ENCODE measurements at regions not wholly inside any gene's neighbourhood (a gene's known extent, or its start where the extent isn't known, plus 50 kb on each side); places are given as distances from the start of the nearest gene placed in this dataset.

GRCh38 chr6:167548451-167548850 lies 223.6 kb downstream of the TTLL2 start:
- Mint-ChIP-seq H3K27me3 (ENCODE audit: low read depth) (no peaks in the 10 kb centered on the region), H3K9me3 (no peaks in the 10 kb centered on the region), H3K4me1 (peaks cover 5% of the 10 kb centered on the region), H3K27ac (ENCODE audit: unreplicated experiment) (no peak overlapping the region), H3K36me3 (ENCODE audit: low read depth) (no peaks in the 10 kb centered on the region), H3K4me3 (no peak overlapping the region)
- no peak for DNase-seq (ENCODE audit: low read depth, low spot score)
- no peak for TF ChIP-seq CTCF (conservative IDR thresholded peaks at IDR 0.05)

- H3K27me3 Mint-ChIP-seq (ENCODE audit: low read depth), result no peaks in the 10 kb centered on the region
These were observed 224.3 kb downstream of the TTLL2 start for GRCh38 chr6:167549213-167549612.

GRCh38 chr6:167550941-167551627 lies 226.2 kb downstream of the TTLL2 start:
- H3K9me3 Mint-ChIP-seq, result no peaks in the 10 kb centered on the region
- H3K27ac Mint-ChIP-seq (ENCODE audit: unreplicated experiment), result no peak overlapping the region
- no peak overlapping the region for H3K4me3 Mint-ChIP-seq
- no peaks in the 10 kb centered on the region for H3K27me3 Mint-ChIP-seq (ENCODE audit: low read depth)
- peaks cover 5% of the 10 kb centered on the region for H3K4me1 Mint-ChIP-seq
- DNase-seq (ENCODE audit: low read depth, low spot score), result no peak
- TF ChIP-seq CTCF (conservative IDR thresholded peaks at IDR 0.05), result no peak
- H3K36me3 Mint-ChIP-seq (ENCODE audit: low read depth), result no peaks in the 10 kb centered on the region

More at GRCh38 chr6:167549213-167549612, 224.3 kb downstream of the TTLL2 start:
- DNase-seq (ENCODE audit: low read depth, low spot score), result no peak
- Mint-ChIP-seq H3K9me3 (no peaks in the 10 kb centered on the region), H3K4me3 (no peak overlapping the region), H3K27ac (ENCODE audit: unreplicated experiment) (no peak overlapping the region), H3K4me1 (peaks cover 5% of the 10 kb centered on the region), H3K36me3 (ENCODE audit: low read depth) (no peaks in the 10 kb centered on the region)
- no peak for TF ChIP-seq CTCF (conservative IDR thresholded peaks at IDR 0.05)

GRCh38 chr6:167551628-167552257 lies 226.9 kb downstream of the TTLL2 start:
- TF ChIP-seq CTCF (conservative IDR thresholded peaks at IDR 0.05), result no peak
- no peaks in the 10 kb centered on the region for H3K9me3 Mint-ChIP-seq
- H3K27ac Mint-ChIP-seq (ENCODE audit: unreplicated experiment), result no peak overlapping the region
- no peak overlapping the region for H3K4me3 Mint-ChIP-seq
- DNase-seq (ENCODE audit: low read depth, low spot score), result no peak
- H3K4me1 Mint-ChIP-seq, result peaks cover 5% of the 10 kb centered on the region
- no peaks in the 10 kb centered on the region for H3K36me3 Mint-ChIP-seq (ENCODE audit: low read depth)
- H3K27me3 Mint-ChIP-seq (ENCODE audit: low read depth), result no peaks in the 10 kb centered on the region

- peaks cover 5% of the 10 kb centered on the region for H3K4me1 Mint-ChIP-seq
- H3K4me3 Mint-ChIP-seq, result no peak overlapping the region
- no peak overlapping the region for H3K27ac Mint-ChIP-seq (ENCODE audit: unreplicated experiment)
- no peaks in the 10 kb centered on the region for H3K9me3 Mint-ChIP-seq
- no peak for TF ChIP-seq CTCF (conservative IDR thresholded peaks at IDR 0.05)
- no peaks in the 10 kb centered on the region for H3K27me3 Mint-ChIP-seq (ENCODE audit: low read depth)
- DNase-seq (ENCODE audit: low read depth, low spot score), result no peak
- no peaks in the 10 kb centered on the region for H3K36me3 Mint-ChIP-seq (ENCODE audit: low read depth)
These were observed 227.4 kb downstream of the TTLL2 start for GRCh38 chr6:167552258-167552630.

Measured in neural crest cell (in vitro differentiated cells).